Gastrocnemius medialis (tissue), 4 donors: ENCODE measurements at regions not wholly inside any gene's neighbourhood (a gene's known extent, or its start where the extent isn't known, plus 50 kb on each side); places are given as distances from the start of the nearest gene placed in this dataset.

Experiments
- ATAC-seq, 2 donors: fragments of 150-250 bp; one replicate each; pipeline ENCODE4 v1.9.1; 2016
- DNase-seq, 2 donors: peaks; one replicate each; pipeline ENCODE4 v3.0.0-alpha.2; 2019
- H3K27ac ChIP-seq, 4 donors: fragments of 200-600 bp; sonication (generic); 1 replicate in 1 of 4; 2 replicates in 3 of 4; pipeline ENCODE4 v1.5.1; 2016 to 2018; ENCODE audit warnings: mild to moderate bottlenecking in 2 of 4, moderate library complexity in 1 of 4
- H3K27me3 ChIP-seq, 3 donors: fragments of 200-600 bp; sonication (generic) in 2 of 3; 1 replicate in 1 of 3; 2 replicates in 2 of 3; pipeline versions ENCODE4 v1.5.1 to v1.6.0; 2016 to 2019; ENCODE audit warnings: mild to moderate bottlenecking in 1 of 3, moderate library complexity in 1 of 3
- H3K36me3 ChIP-seq, 2 donors: fragments of 200-600 bp; sonication (generic) in 1 of 2; one replicate each; pipeline ENCODE4 v1.5.1; 2017 to 2018
- H3K4me1 ChIP-seq, 2 donors: fragments of 200-600 bp; sonication (generic) in 1 of 2; one replicate each; pipeline ENCODE4 v1.5.1; 2016 to 2017; ENCODE audit warnings: mild to moderate bottlenecking in 2 of 2
- H3K4me3 ChIP-seq, 4 donors: fragments of 200-600 bp; sonication (generic) in 3 of 4; 1 replicate in 1 of 4; 2 replicates in 3 of 4; pipeline ENCODE4 v1.5.1; 2016 to 2019; ENCODE audit warnings: mild to moderate bottlenecking in 2 of 4
- H3K9me3 ChIP-seq, 3 donors: fragments of 200-600 bp; sonication (generic) in 2 of 3; 1 replicate in 1 of 3; 2 replicates in 2 of 3; pipeline ENCODE4 v1.5.1; 2016 to 2019
- POLR2A ChIP-seq, 2 donors: fragments of 450-650 bp; IDR thresholded peaks; one replicate each; pipeline ENCODE4 v1.6.1; 2017; ENCODE audit warnings: antibody characterized with exemption in 2 of 2, mild to moderate bottlenecking in 2 of 2, moderate library complexity in 2 of 2
- in situ Hi-C, 4 donors: fragments of 200-750 bp; cut with MboI; loops; one replicate each; pipeline versions ENCODE4 v1.15.0 to v1.8.0; 2017; ENCODE audit warnings: low sequenced_read_pairs in 4 of 4
- intact Hi-C: fragments of 100-400 bp; cut with DNase I; formaldehyde crosslinking; loops from one replicate; pipeline ENCODE4 v1.15.1; 2023; ENCODE audit warnings: low total_unique reads
- TF ChIP-seq, protein P1 (sequence below), 5 experiments: fragments of 450-650 bp in 3 of 5; fragments of 200-600 bp in 2 of 5; sonication (generic) in 2 of 5; IDR thresholded peaks in 4 of 5; conservative IDR thresholded peaks in 1 of 5; 1 replicate in 4 of 5; 2 replicates in 1 of 5; pipeline ENCODE4 v1.5.1; 2016 to 2019; ENCODE audit warnings: antibody characterized with exemption in 5 of 5, mild to moderate bottlenecking in 3 of 5, moderate library complexity in 3 of 5

DNA sequence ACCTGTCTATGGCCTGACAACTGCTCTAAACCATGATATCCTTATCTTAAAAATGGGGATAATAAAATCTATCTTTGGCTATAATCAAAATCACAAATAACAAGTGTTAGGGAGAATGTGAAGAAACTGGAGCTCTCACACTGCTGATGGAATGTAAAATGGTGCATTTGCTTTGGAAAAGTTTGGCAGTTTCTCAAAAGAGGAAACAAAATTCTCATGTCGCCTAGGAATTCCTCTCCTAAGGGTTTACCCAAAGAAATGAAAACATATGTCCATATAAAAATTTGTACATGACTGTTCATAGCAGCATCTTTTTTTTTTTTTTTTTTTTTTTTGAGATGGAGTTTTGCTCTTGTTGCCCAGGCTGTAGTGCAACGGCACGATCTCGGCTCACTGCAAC is 64.3 kb downstream of the ZNF281 start:
- Histone ChIP-seq H3K9me3 (no peaks in the 10 kb centered on the region), H3K4me1 (no peaks in the 10 kb centered on the region), H3K27me3 (no peaks in the 10 kb centered on the region), H3K4me3 (no peak overlapping the region), H3K36me3 (no peaks in the 10 kb centered on the region), H3K27ac (no peak overlapping the region)
- no peak for TF ChIP-seq POLR2A (IDR thresholded peaks at IDR 0.05)
- TF ChIP-seq, protein P1, sequence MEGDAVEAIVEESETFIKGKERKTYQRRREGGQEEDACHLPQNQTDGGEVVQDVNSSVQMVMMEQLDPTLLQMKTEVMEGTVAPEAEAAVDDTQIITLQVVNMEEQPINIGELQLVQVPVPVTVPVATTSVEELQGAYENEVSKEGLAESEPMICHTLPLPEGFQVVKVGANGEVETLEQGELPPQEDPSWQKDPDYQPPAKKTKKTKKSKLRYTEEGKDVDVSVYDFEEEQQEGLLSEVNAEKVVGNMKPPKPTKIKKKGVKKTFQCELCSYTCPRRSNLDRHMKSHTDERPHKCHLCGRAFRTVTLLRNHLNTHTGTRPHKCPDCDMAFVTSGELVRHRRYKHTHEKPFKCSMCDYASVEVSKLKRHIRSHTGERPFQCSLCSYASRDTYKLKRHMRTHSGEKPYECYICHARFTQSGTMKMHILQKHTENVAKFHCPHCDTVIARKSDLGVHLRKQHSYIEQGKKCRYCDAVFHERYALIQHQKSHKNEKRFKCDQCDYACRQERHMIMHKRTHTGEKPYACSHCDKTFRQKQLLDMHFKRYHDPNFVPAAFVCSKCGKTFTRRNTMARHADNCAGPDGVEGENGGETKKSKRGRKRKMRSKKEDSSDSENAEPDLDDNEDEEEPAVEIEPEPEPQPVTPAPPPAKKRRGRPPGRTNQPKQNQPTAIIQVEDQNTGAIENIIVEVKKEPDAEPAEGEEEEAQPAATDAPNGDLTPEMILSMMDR (IDR thresholded peaks at IDR 0.05 in 4 of 5, conservative IDR thresholded peaks at IDR 0.05 in 1 of 5): no peak
- ATAC-seq (no peak), DNase-seq (no peak)
- intact Hi-C loops: no loop called here
- in situ Hi-C loops: no loop called here

DNA sequence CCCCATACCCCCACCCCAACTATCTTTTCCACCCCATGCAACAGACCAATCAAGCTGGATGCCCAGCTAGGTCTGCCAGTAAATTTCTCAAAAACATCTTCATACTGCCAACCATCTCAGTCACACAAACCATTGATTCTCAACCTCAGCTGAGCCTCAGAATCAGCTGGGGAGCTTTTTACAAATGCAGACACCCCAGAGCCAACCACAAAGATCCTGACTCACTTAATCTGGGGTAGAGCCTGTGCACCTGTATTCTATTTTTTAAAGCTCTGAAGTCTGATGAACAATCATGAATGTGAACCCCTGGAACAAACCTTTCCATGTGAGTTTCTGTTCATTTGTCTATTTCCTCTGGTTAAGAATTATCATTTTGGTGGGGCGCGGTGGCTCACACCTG is 66.0 kb downstream of the ZNF281 start:
- H3K9me3 ChIP-seq: no peaks in the 10 kb centered on the region
- ATAC-seq (no peak), DNase-seq (no peak)
- no peaks in the 10 kb centered on the region for H3K4me1 ChIP-seq
- in situ Hi-C loops (no loop called here), intact Hi-C loops (no loop called here)
- H3K36me3 ChIP-seq: no peaks in the 10 kb centered on the region
- no peak for TF ChIP-seq POLR2A (IDR thresholded peaks at IDR 0.05)
- TF ChIP-seq, protein P1 (IDR thresholded peaks at IDR 0.05 in 4 of 5, conservative IDR thresholded peaks at IDR 0.05 in 1 of 5): no peak
- no peaks in the 10 kb centered on the region for H3K27me3 ChIP-seq
- H3K4me3 ChIP-seq: no peak overlapping the region
- no peak overlapping the region for H3K27ac ChIP-seq

DNA sequence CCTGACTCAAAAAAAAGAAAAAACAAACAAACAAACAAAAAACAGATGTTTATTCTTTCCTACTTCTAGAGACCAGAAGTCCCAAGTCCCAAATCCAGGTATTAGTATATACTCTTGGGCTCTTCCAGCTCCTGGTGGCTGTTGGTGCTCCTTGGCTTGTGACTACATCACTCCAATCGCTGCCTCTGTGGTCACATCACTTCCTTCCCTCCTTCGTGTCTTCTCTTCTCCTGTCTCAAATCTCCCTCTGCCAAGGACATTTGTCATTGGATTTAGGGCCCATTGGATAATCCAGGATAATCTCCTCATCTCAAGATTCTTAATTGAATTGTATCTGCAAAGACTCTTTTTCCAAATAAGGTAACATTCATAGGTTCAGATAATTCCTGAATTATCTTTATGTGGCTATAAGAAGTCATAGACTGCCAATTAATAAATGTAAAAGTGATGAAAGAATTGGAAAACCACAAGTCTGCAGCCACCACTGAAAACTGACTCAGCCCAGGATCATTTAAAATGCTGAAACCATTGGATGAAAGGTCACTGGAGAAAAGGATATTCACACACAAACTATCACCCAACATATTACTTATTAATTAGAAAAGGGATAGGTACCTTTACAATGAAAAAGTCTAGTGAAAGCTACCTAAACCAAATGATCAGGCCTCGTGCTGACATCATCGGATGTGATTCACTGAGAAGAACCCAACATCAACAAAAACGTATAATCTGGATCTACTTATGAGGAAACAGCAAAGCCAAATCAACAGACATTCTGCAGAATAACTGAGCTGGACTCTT is 67.1 kb downstream of the ZNF281 start:
- no peak overlapping the region for H3K27ac ChIP-seq
- intact Hi-C loops: no loop called here
- H3K4me1 ChIP-seq: no peaks in the 10 kb centered on the region
- no peaks in the 10 kb centered on the region for H3K9me3 ChIP-seq
- no peak overlapping the region for H3K4me3 ChIP-seq
- no peaks in the 10 kb centered on the region for H3K36me3 ChIP-seq
- DNase-seq (no peak), ATAC-seq (no peak)
- in situ Hi-C loops: no loop called here
- no peaks in the 10 kb centered on the region for H3K27me3 ChIP-seq
- TF ChIP-seq, protein P1 (IDR thresholded peaks at IDR 0.05 in 4 of 5, conservative IDR thresholded peaks at IDR 0.05 in 1 of 5): no peak
- no peak for TF ChIP-seq POLR2A (IDR thresholded peaks at IDR 0.05)

DNA sequence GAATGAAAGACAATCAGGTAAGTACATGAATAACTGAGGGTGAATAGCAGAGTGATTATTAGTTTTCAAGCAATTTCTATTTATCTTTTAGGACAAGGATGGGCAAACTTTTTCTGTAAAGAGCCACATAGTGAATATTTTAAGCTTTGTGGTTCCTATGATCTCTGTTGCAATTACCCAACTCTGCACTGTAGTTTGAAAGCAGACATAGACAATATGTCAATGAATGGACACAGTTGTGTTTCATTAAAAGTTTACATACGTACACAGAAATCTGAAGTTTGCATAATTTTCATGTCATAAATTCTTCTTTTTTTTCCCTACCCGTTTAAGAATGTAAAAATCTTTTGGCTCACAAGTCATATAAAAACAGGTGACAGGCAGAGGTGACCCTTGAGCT is 71.4 kb downstream of the ZNF281 start:
- intact Hi-C loops (no loop called here), in situ Hi-C loops (no loop called here)
- TF ChIP-seq, protein P1 (IDR thresholded peaks at IDR 0.05 in 4 of 5, conservative IDR thresholded peaks at IDR 0.05 in 1 of 5): no peak
- TF ChIP-seq POLR2A (IDR thresholded peaks at IDR 0.05): no peak
- Histone ChIP-seq H3K36me3 (no peaks in the 10 kb centered on the region), H3K4me1 (no peaks in the 10 kb centered on the region), H3K4me3 (no peak overlapping the region), H3K27ac (no peak overlapping the region), H3K27me3 (no peaks in the 10 kb centered on the region), H3K9me3 (no peaks in the 10 kb centered on the region)
- ATAC-seq (no peak), DNase-seq (no peak)

DNA sequence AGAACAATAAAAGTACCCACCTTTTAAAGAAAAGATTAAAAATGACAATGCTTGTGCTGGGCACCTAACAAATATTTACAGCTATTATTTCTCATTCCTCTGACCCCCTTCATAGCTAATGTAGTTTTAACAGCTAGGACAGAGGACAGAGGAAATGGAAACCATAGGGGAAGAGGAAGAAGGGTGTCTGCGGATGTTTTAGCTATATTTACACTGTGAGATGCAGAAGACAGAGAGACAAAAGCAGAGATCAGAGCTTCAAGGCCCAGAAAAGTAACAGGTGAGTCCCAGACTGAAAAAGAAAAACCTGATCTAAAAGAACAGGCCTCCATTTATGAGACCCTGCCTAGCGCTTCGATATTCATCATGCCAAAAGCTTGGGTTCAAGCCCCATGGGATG is 72.0 kb downstream of the ZNF281 start:
- intact Hi-C loops: no loop called here
- H3K4me3 ChIP-seq: no peak overlapping the region
- H3K27me3 ChIP-seq: no peaks in the 10 kb centered on the region
- ATAC-seq (no peak), DNase-seq (no peak)
- H3K9me3 ChIP-seq: no peaks in the 10 kb centered on the region
- TF ChIP-seq, protein P1 (IDR thresholded peaks at IDR 0.05 in 4 of 5, conservative IDR thresholded peaks at IDR 0.05 in 1 of 5): no peak
- TF ChIP-seq POLR2A (IDR thresholded peaks at IDR 0.05): no peak
- H3K4me1 ChIP-seq: no peaks in the 10 kb centered on the region
- no peak overlapping the region for H3K27ac ChIP-seq
- no peaks in the 10 kb centered on the region for H3K36me3 ChIP-seq
- in situ Hi-C loops: no loop called here
